ENCODE measurements at regions not wholly inside any gene's neighbourhood (a gene's known extent, or its start where the extent isn't known, plus 50 kb on each side); places are given as distances from the start of the nearest gene placed in this dataset.

- H3K36me3 Mint-ChIP-seq (ENCODE audit: low read depth): no peaks in the 10 kb centered on the region
- H3K27ac Mint-ChIP-seq: no peak overlapping the region
- TF ChIP-seq CTCF (IDR thresholded peaks at IDR 0.05): no peak
- H3K4me3 Mint-ChIP-seq: no peak overlapping the region
- POLR2A ChIA-PET: no interaction called here
- CTCF ChIA-PET: no interaction called here
- H3K9me3 Mint-ChIP-seq: no peaks in the 10 kb centered on the region
- intact Hi-C loops (cut with micrococcal nuclease): no loop called here
- DNase-seq: no peak
- no peaks in the 10 kb centered on the region for H3K4me1 Mint-ChIP-seq (ENCODE audit: low read depth)
- no peak for ATAC-seq
- no peaks in the 10 kb centered on the region for H3K27me3 Mint-ChIP-seq
Observed at GRCh38 chr7:109868215-109868860, 1222.6 kb upstream of the LRRN3 start.

- DNase-seq: no peak
- ChIA-PET CTCF (no interaction called here), POLR2A (no interaction called here)
- no peak for TF ChIP-seq CTCF (IDR thresholded peaks at IDR 0.05)
- Mint-ChIP-seq H3K4me1 (ENCODE audit: low read depth) (no peaks in the 10 kb centered on the region), H3K36me3 (ENCODE audit: low read depth) (no peaks in the 10 kb centered on the region), H3K4me3 (no peak overlapping the region), H3K9me3 (no peaks in the 10 kb centered on the region), H3K27me3 (no peaks in the 10 kb centered on the region), H3K27ac (no peak overlapping the region)
- ATAC-seq: no peak
- intact Hi-C loops (cut with micrococcal nuclease): no loop called here
Observed at GRCh38 chr7:109873296-109873695, 1217.6 kb upstream of the LRRN3 start.

GRCh38 chr7:109879287-109879828 is 1211.6 kb upstream of the LRRN3 start:
- ATAC-seq (no peak), DNase-seq (no peak)
- Mint-ChIP-seq H3K4me1 (ENCODE audit: low read depth) (no peaks in the 10 kb centered on the region), H3K27ac (no peak overlapping the region), H3K27me3 (peaks cover 2% of the 10 kb centered on the region), H3K36me3 (ENCODE audit: low read depth) (no peaks in the 10 kb centered on the region), H3K9me3 (no peaks in the 10 kb centered on the region), H3K4me3 (no peak overlapping the region)
- ChIA-PET CTCF (no interaction called here), POLR2A (no interaction called here)
- TF ChIP-seq CTCF (IDR thresholded peaks at IDR 0.05): no peak
- intact Hi-C loops (cut with micrococcal nuclease): no loop called here

- no peak for TF ChIP-seq CTCF (IDR thresholded peaks at IDR 0.05)
- Mint-ChIP-seq H3K9me3 (peaks cover 2% of the 10 kb centered on the region), H3K4me1 (ENCODE audit: low read depth) (no peaks in the 10 kb centered on the region), H3K4me3 (no peak overlapping the region), H3K27me3 (no peaks in the 10 kb centered on the region), H3K27ac (no peak overlapping the region), H3K36me3 (ENCODE audit: low read depth) (no peaks in the 10 kb centered on the region)
- no peak for DNase-seq
- ChIA-PET POLR2A (no interaction called here), CTCF (no interaction called here)
- intact Hi-C loops (cut with micrococcal nuclease): no loop called here
- ATAC-seq: no peak
Observed at GRCh38 chr7:109890622-109891021, 1200.3 kb upstream of the LRRN3 start.

- no peak for TF ChIP-seq CTCF (IDR thresholded peaks at IDR 0.05)
- Mint-ChIP-seq H3K36me3 (ENCODE audit: low read depth) (no peaks in the 10 kb centered on the region), H3K27me3 (no peaks in the 10 kb centered on the region), H3K9me3 (peaks cover 2% of the 10 kb centered on the region), H3K4me3 (no peak overlapping the region), H3K27ac (no peak overlapping the region), H3K4me1 (ENCODE audit: low read depth) (no peaks in the 10 kb centered on the region)
- CTCF ChIA-PET: no interaction called here
- POLR2A ChIA-PET: no interaction called here
- ATAC-seq (no peak), DNase-seq (no peak)
- intact Hi-C loops (cut with micrococcal nuclease): no loop called here
Observed at GRCh38 chr7:109893231-109893630, 1197.7 kb upstream of the LRRN3 start.

Measured in activated CD8-positive, alpha-beta T cell treated with anti-CD3 and anti-CD28 coated beads for 36 hours (primary cell).